Prostate gland (tissue), 2 donors: ENCODE measurements at regions not wholly inside any gene's neighbourhood (a gene's known extent, or its start where the extent isn't known, plus 50 kb on each side); places are given as distances from the start of the nearest gene placed in this dataset.

Source experiments
- CTCF ChIP-seq, 4 experiments: fragments of 200-600 bp in 2 of 4; fragments of 450-650 bp in 2 of 4; sonication (generic) in 2 of 4; IDR thresholded peaks; 1 replicate in 3 of 4; 2 replicates in 1 of 4; pipeline ENCODE4 v1.5.1; 2016 to 2019; ENCODE audit warnings: antibody characterized with exemption in 4 of 4, mild to moderate bottlenecking in 2 of 4, moderate library complexity in 2 of 4
- POLR2A ChIP-seq: fragments of 450-650 bp; IDR thresholded peaks from one replicate; pipeline ENCODE4 v1.6.1; 2016; ENCODE audit warnings: antibody characterized with exemption, mild to moderate bottlenecking

GRCh38 chr9:135188681-135189151 is 101.2 kb downstream of the OLFM1 start:
- TF ChIP-seq CTCF (IDR thresholded peaks at IDR 0.05): no peak
- no peak for TF ChIP-seq POLR2A
